ENCODE measurements at regions not wholly inside any gene's neighbourhood (a gene's known extent, or its start where the extent isn't known, plus 50 kb on each side); places are given as distances from the start of the nearest gene placed in this dataset.

DNA sequence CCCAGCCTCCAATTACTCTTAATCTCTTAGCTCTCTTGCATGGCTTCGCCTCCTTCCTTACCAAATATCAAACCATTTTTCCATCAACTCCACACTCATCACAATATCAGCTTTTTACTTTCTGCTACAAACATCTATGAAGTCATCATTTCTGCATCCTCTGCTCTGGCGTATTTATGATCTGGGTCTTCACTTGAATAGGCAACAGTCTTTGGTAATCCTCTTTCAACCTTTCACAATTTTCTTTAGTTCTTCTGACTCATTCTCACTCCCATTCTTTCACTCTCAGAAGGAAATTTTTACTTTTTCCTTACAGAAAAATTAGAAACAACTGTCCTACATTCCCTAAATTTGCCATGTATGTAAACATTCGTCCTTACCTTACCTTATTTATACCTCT lies 522.4 kb downstream of the HDGFL1 start (continued):
- TF ChIP-seq, protein P1, sequence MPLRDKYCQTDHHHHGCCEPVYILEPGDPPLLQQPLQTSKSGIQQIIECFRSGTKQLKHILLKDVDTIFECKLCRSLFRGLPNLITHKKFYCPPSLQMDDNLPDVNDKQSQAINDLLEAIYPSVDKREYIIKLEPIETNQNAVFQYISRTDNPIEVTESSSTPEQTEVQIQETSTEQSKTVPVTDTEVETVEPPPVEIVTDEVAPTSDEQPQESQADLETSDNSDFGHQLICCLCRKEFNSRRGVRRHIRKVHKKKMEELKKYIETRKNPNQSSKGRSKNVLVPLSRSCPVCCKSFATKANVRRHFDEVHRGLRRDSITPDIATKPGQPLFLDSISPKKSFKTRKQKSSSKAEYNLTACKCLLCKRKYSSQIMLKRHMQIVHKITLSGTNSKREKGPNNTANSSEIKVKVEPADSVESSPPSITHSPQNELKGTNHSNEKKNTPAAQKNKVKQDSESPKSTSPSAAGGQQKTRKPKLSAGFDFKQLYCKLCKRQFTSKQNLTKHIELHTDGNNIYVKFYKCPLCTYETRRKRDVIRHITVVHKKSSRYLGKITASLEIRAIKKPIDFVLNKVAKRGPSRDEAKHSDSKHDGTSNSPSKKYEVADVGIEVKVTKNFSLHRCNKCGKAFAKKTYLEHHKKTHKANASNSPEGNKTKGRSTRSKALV (CRISPR knock-in tag; IDR thresholded peaks at IDR 0.05), result no peak
- TF ChIP-seq ZNF547 (CRISPR knock-in tag; IDR thresholded peaks at IDR 0.05), result no peak
- TF ChIP-seq RXRA (CRISPR knock-in tag; IDR thresholded peaks at IDR 0.05), result no peak
- TF ChIP-seq, protein P2, sequence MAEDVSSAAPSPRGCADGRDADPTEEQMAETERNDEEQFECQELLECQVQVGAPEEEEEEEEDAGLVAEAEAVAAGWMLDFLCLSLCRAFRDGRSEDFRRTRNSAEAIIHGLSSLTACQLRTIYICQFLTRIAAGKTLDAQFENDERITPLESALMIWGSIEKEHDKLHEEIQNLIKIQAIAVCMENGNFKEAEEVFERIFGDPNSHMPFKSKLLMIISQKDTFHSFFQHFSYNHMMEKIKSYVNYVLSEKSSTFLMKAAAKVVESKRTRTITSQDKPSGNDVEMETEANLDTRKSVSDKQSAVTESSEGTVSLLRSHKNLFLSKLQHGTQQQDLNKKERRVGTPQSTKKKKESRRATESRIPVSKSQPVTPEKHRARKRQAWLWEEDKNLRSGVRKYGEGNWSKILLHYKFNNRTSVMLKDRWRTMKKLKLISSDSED (CRISPR knock-in tag; IDR thresholded peaks at IDR 0.05), result no peak
- no peak for TF ChIP-seq TEAD2 (CRISPR knock-in tag; IDR thresholded peaks at IDR 0.05)

DNA sequence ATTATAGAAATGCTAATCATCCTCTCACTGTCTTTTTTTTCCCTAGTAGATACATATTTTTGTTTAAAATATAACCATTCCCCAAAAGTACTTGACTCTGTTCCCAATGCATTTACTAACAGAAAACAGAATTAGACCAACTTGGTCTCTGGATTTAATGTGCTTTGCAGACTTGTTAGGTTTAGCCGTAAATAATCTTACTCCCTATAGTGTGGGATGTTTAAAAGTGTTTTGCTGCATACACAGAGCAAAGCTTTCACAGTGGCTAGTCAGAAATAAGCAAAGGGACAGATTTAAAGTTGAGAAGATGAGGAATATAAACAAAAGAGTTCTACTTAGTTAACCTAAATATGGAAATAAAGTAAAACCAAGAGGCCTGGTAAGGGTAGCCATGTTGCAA lies 527.5 kb downstream of the HDGFL1 start:
- ChIA-PET CTCF (ENCODE audit: low intra/inter-chr PET ratio, low total read pairs) (no interaction called here), POLR2A (no interaction called here)
- H3K4me1 ChIP-seq (ENCODE audit: insufficient read depth, low read length), result no peaks in the 10 kb centered on the region
- no peaks in the 10 kb centered on the region for H3K36me3 ChIP-seq (replicated peaks in 1 of 2; ENCODE audit: control insufficient read depth in 1 of 2, insufficient read depth in 2 of 2, low read length in 2 of 2)
- WGBS (ENCODE audit: low lambda C conversion rate), result 0% methylated on average over 1 of the region's 1 CpG
- no peak overlapping the region for H3K4me2 ChIP-seq (ENCODE audit: low read depth, low read length)
- ATAC-seq (no peak), DNase-seq (ENCODE audit: low spot score) (no peak), FAIRE-seq (no peak)
- BruUV-seq (replicated peaks), result no TSS peak
- in situ Hi-C loops (cut with HindIII; ENCODE audit: extremely low pct_ligation_motif_present, low pct_unique_long_range_greater_than_20kb), result no loop called here
- intact Hi-C loops (cut with micrococcal nuclease; ENCODE audit: unreplicated experiment), result no loop called here
- TF ChIP-seq, protein P3, sequence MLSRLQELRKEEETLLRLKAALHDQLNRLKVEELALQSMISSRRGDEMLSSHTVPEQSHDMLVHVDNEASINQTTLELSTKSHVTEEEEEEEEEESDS (CRISPR knock-in tag; IDR thresholded peaks at IDR 0.05; ENCODE audit: borderline replicate concordance), result no peak
- TF ChIP-seq, protein P4, sequence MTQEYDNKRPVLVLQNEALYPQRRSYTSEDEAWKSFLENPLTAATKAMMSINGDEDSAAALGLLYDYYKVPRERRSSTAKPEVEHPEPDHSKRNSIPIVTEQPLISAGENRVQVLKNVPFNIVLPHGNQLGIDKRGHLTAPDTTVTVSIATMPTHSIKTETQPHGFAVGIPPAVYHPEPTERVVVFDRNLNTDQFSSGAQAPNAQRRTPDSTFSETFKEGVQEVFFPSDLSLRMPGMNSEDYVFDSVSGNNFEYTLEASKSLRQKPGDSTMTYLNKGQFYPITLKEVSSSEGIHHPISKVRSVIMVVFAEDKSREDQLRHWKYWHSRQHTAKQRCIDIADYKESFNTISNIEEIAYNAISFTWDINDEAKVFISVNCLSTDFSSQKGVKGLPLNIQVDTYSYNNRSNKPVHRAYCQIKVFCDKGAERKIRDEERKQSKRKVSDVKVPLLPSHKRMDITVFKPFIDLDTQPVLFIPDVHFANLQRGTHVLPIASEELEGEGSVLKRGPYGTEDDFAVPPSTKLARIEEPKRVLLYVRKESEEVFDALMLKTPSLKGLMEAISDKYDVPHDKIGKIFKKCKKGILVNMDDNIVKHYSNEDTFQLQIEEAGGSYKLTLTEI (CRISPR knock-in tag; conservative IDR thresholded peaks at IDR 0.05), result no peak
- TF ChIP-seq ZNF775 (CRISPR knock-in tag; IDR thresholded peaks at IDR 0.05; ENCODE audit: borderline replicate concordance) (no peak), SRF (IDR thresholded peaks at IDR 0.05; ENCODE audit: low read depth, low read length) (no peak), THAP11 (CRISPR knock-in tag; IDR thresholded peaks at IDR 0.05) (no peak), RELA (CRISPR knock-in tag; IDR thresholded peaks at IDR 0.05) (no peak), EEA1 (CRISPR knock-in tag; IDR thresholded peaks at IDR 0.05; ENCODE audit: borderline replicate concordance) (no peak), ZNF839 (CRISPR knock-in tag; IDR thresholded peaks at IDR 0.05; ENCODE audit: borderline replicate concordance) (no peak), ISL2 (CRISPR knock-in tag; IDR thresholded peaks at IDR 0.05) (no peak), ZNF367 (CRISPR knock-in tag; IDR thresholded peaks at IDR 0.05; ENCODE audit: borderline replicate concordance) (no peak), KLF11 (CRISPR knock-in tag; IDR thresholded peaks at IDR 0.05) (no peak)
- no peak overlapping the region for H3K9ac ChIP-seq (ENCODE audit: insufficient read depth, low read depth, low read length)
- no peak overlapping the region for H3K4me3 ChIP-seq (replicated peaks in 1 of 3; ENCODE audit: insufficient read depth in 1 of 3, low read depth in 2 of 3, low read length in 3 of 3)
- no peaks in the 10 kb centered on the region for H4K20me1 ChIP-seq (ENCODE audit: insufficient read depth, low read length)
- H3K27ac ChIP-seq (ENCODE audit: extremely low read length, insufficient read depth, low read length), result no peak overlapping the region
- H3K9me3 ChIP-seq (ENCODE audit: low read length), result peaks cover 96% of the 10 kb centered on the region
- H2AFZ ChIP-seq (ENCODE audit: low read length), result no peak overlapping the region
- no peaks in the 10 kb centered on the region for H3K27me3 ChIP-seq (ENCODE audit: control insufficient read depth in 1 of 2, insufficient read depth in 2 of 2, low read length in 2 of 2)
- H3K79me2 ChIP-seq (ENCODE audit: insufficient read depth, low read length), result no peaks in the 10 kb centered on the region

All from HepG2 (cell line).